Hypothalamus (tissue), 51 donors: ENCODE measurements at regions not wholly inside any gene's neighbourhood (a gene's known extent, or its start where the extent isn't known, plus 50 kb on each side); places are given as distances from the start of the nearest gene placed in this dataset.
"Not testable (repeated sequence)": the region's sequence is repeated elsewhere in the genome, so short reads cannot be mapped to it uniquely, and the experiment has no call there.

Source experiments
- DNase-seq, 51 donors: peaks; one replicate each; lab custom pipeline; 2025; lab: John Stamatoyannopoulos, UW

DNA sequence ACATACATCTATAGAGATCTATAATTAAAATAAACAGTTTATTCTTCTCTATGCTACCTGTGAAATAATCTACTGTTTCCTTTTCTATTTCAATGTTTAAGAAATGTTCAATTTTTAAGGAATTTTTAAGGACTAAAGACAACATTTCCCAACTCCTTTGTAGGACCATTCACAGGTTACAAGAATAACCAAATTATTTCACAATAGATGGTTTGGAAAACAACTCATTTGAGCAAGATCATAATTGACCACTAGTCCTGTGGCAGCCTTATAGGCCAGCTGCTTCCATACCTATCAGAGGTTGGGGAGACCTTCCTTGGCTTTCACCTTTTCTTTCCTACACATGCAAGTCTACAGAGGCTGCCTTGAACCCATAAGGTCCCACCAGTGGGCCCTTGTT is 193.7 kb downstream of the TTC39B start:
- no peak for DNase-seq

GRCh38 chr9:15111071-15111470 is 195.9 kb downstream of the TTC39B start:
- no peak for DNase-seq

- peak in 8 of 51 donors; percentile 0 to 5 (median 1) for DNase-seq
Observed at GRCh38 chr9:15104826-15105420, 194.7 kb upstream of the FREM1 start.

DNA sequence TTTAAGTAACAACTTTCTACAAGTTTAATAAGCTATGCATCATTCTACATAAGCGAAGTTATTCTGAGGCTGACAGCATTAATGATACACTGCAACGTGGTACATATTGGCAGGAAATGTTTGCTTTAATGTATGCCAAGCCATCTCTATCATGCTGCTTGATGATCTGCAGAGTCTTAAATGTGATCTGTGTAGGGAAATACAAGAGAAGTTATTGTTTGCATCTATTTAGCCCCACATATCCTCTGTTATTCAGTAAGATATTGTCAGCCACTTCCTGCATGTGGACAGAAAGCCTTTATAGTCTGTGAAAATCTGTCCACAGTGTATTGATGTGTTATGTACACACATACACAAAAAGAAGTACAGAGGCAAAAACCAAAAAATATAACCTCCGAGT is 193.1 kb upstream of the FREM1 start:
- DNase-seq: no peak

DNA sequence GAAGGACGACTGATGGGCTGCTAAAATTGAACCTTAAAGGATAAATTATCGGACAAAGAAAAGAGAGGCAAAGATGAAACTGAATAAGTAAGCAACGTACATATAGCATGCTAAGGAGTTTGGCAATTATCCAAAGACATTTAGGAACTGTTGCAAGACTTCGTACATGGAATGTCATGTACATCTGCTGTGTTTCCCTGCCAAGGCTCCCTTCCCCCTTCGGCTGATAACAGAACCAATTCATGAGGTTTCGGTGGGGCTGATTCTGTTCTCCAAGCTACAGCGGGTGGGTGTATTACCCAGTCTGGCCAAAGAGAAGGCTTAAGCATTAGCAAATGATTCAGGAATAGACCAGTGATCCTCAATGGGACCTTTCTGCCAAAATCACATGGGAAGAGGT is 190.9 kb upstream of the FREM1 start:
- DNase-seq: no peak

DNA sequence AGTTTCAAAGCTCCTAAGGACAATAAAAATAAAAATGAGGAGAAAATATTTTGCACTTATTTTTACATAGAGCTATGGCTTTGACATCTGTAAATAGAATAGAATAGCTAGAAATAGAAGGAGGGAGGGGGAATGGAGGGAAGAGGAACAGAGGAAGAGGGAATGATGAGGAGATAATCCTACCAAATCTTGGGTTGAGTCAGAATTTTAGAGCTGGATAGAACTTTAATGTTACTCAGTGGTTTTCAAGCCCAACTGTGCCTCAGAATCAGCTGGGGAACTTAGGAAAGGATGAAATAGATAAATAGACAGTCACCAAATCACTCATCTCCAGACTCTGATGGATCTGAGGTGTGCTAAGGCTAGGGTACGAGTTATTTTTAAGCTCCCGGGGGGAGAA is 190.3 kb upstream of the FREM1 start:
- no peak for DNase-seq

GRCh38 chr9:15096972-15097371 is 186.7 kb upstream of the FREM1 start:
- DNase-seq: no peak

DNA sequence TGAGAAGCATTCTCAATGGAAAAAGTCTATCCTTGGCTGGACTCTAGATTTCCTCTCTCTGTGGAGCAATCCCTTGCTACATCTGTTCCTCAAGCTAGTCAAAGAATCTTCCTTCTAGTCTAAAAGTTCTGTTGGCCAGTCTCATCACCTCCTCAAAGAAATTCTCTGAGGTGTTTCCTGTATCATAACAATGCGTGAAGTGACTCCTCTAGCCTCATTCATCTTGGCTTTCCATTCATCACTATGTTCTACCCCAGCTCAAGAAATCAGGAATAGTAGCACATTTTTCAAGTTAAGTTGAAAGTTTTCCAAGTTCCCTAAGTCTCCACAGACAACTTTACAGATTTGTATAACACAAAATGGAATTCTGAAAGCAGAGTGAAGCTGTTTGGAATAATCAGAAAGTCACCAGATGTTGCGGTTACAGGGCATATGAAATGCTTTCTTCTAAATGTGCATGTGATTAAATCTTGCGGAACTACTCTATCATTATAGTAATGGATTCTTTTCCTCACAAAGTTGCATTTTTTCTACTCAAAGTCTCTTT is 176.6 kb upstream of the FREM1 start:
- DNase-seq: no peak

- no peak for DNase-seq
Observed at GRCh38 chr9:15086156-15086763, 176.0 kb upstream of the FREM1 start.

- no peak for DNase-seq
Observed at GRCh38 chr9:15081021-15081753, 171.0 kb upstream of the FREM1 start.

DNA sequence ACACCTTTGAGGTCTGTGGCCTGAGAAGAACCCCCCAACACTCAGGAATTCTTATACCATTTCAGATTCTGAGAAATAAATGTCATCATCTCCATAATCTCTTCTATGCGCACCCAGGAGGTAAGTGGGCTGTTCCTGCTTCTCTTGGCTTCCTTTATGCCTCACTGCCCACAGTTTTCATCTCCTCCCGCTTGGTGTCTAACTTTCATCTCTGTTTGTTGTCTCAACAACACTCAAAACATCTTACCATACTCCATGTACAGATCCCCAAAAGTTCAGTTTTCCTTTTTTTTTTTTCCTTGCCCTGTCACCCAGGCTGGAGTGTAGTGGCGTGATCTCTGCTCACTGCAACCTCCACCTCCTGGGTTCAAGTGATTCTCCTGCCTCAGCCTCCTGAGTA is 170.2 kb upstream of the FREM1 start:
- no peak for DNase-seq

DNA sequence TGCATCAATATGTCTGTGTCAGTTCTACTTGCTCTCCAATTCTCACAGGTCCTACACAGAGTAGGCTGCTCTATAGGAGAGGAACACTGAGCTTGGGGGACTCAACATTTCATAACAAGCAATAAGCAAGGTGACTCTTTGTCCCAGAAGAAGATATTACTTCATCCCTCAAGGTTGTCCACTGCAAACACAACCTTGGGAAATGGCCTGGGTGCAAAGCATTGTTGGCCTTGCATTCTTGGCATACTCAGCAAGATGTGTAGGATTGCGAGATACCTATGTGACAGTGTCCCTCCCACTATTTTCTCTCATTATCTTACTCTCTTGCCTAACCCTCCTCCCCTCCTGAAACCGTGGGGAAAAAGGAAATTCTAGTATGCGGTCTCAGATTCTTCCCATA is 169.8 kb upstream of the FREM1 start:
- DNase-seq: no peak

DNA sequence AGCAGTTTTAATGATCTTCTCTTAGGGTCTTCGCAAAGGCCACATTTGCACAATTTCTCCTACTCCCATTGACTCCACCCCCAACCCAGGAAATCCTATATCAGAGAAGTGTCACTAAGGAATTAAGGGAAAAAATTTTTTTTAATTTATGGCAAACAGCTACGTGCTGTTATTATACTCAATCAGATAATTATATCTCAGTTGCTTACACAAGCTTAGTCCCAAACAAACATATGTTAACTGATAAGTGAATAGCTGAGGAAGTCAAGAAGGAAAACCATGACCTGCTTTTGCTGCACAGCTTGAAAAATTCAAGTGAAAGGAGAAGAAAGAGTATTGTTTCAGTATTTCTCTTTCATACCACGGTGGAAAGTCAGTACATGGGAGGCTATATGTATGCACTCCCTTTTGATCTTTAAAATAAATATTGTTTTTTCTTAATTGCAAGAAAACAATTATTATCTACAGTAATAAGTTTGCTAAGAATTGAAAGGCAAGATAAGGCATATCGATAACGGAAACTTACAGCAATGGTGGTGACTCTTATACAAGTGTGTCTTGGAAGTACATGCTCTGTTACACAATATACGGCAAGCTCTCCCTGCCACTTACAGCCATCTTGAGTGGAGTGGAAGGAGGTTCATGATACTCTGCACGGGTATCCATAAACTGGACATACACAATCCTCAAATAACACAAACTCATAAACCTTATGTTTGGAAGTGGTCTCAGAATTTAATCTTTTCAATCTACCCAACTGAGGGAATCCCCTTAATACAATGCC is 167.9 kb upstream of the FREM1 start:
- DNase-seq: no peak

DNA sequence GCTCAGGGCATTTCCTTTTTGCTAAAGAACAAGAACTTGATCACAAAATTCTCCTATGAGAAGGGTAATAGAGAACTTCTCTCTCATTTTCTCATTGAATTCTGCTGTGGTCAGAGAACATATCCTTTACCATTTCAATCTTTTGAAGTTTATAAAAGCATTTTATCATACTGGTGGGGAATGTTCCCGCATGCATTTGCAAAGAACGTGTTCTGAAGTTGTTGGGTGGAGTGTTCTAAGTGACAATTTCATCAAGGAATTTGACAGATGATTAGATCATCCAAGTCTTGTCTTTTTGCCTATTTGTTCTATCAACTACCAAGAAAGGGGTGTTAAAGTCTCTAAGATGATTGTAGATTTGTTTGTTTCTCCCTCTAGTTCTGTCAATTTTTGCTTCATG is 163.4 kb upstream of the FREM1 start:
- DNase-seq: no peak

DNA sequence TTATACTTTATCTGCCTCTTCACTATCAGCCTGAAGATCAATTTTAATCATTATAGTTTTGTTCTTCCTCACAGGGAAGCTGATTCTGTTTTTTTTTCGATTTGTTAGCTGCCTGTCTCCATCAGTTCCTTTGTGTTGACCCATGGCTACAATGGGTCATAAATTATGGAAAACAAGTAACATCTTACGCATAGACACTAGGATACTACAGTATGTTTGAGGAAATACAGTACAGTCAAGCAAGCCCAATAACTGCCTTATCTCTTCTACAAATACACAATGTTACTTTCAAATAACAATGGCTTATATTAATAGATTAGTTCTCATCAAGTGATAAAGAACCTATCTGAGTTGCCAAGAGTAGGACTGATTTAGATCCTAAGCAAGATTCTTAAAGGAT is 160.5 kb upstream of the FREM1 start:
- DNase-seq: no peak

DNA sequence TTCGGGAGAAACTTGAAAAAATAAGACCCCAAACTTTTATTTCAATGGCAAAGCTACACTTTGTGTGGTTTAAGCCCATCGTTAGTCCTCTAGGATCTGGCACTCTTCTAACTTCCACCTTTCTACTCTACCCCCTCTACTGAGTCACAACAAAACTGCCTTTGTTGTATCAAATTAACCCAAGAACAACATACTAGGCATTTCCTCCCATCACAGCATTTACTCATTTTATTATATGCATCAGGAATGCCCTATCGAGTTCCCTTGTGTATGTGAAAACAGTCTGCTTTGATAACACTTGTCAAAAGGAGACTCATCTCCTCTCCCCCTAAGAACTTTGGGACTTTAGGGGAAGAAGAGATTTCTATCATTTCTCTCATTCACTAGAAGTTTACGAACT is 158.9 kb upstream of the FREM1 start:
- no peak for DNase-seq

DNA sequence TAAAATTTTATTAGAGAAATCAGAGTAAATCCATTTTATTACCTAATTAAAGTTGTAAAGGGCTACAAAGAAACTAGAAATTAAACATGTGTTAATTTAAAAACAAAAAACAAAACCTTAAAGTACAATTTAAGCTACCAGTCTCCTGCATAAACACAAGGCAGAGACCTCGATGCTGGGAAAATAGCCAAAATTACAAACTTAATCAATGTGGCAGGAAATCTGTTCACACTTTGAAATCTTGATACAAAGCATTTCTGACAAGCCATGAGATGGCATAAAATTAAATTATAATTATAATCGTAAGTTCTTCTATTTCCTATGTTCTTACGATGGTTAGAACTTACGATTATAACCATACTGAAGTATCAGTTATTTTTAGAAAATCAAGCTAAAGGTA is 158.0 kb upstream of the FREM1 start:
- no peak for DNase-seq

DNA sequence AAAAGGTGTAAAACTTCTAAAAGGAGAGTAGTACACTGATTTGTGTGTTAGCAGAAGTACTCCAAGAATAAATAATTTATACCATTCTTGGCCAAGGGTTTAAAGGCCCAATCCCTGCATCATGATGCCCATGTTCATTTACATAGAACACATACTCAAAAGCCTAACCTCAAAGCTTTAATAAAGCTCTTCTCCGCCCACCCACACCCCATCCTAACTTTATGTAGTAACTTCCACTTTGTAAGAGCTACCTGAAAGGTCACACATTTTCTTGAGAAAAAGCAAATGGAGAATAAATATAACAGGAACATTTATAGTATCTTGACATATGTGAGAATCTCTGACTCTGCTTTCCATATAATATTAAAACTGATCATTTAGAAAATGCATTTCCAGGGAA is 148.8 kb upstream of the FREM1 start:
- no peak for DNase-seq

DNA sequence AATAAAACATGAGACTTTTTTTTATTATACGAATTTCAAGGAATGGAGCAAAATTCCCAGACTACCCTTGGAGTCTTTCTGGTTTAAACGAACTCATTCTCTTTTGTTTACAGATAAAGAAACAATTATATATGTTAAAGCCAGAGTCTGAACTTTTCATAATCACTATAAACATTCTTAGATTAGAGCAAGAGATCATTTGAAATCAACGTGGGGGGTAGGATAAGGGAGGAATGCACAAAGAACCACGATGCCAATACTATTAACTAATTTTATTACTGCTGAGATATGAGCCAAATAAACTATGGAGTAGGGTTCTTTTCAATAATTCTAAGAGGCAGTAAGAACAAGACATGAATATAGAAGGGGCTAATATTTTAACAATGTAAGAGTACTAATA is 148.0 kb upstream of the FREM1 start:
- no peak for DNase-seq

DNA sequence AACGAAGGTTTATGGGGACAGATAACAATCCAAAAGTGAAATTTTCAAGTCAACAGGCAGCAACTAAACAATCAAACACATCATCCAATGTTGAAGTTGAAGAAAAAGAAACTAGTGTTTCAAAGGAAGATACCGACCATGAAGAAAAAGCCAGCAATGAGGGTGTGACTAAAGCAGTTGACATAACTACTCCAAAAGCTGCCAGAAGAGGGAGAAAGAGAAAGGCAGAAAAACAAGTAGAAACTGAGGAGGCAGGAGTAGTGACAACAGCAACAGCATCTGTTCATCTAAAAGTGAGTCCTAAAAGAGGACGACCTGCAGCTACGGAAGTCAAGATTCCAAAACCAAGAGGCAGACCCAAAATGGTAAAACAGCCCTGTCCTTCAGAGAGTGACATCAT is 145.1 kb upstream of the FREM1 start:
- DNase-seq: not testable (repeated sequence)

GRCh38 chr9:15048772-15049171 is 138.5 kb upstream of the FREM1 start:
- DNase-seq: no peak
